HUDEP-2 (cell line): ENCODE measurements at regions not wholly inside any gene's neighbourhood (a gene's known extent, or its start where the extent isn't known, plus 50 kb on each side); places are given as distances from the start of the nearest gene placed in this dataset.

Source experiments
- DNase-seq, 76 experiments: peaks; one replicate each; lab custom pipeline; 2025; ENCODE audit not compliant: unreplicated experiment in 76 of 76; lab: John Stamatoyannopoulos, UW

- DNase-seq = no peak
These were observed 104.1 kb upstream of the PALS2 start for GRCh38 chr7:24469118-24469517.

DNA sequence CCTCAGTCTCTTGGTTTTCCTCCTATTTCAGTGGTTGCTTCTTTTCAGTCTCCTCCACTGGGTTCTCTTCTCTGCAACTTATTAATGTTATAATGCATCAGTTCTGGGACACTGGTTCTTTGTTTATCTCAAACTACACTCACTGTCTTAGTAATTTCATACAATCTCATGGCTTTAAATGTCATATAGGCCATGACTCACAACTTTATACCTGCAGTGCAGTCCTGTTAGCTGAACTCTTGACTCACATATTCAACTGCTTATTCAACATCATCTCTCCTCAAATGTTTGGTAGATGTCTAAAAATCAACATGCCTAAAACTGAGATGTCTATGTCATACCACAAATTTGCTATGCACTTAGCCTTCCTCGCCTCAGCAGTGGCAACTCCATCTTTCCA lies 101.2 kb upstream of the PALS2 start:
- no peak for DNase-seq

DNA sequence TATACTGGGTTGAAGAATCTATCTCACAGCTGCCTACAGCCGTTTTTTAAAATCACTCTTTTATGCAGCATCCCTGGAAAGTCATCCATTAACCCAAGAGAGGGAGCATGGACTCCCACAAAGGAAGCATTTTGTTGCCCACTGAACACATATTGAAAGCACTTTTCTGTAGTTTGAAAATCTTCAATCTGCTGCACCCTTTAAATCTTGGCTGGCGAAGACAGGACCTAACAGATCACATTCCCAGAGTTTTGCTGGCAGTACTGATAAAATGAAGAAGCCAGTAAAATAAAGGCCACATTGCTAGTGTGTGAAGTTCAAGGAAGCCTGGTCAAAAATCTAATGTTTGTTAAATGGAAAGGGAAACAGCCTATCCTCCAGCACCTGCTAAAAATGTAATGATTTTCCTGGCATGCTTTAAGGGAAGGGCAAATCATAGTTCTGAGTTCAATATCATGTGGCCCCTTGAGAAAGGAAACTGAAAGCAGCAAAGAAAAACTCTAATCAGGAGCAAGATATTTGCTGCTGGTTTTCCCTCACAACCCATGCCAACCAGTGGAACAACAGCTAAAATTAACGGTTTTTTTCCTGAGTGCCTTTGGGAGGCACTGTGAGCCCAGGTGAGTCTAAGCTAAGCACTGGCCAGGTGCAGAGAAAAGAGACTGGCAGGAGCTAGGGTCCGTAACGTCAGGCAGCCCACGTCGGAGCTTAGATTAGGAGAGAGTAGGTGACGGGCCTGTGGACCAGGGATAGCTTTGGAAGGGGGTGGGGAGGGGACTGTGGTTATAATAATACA lies 97.9 kb upstream of the PALS2 start:
- no peak for DNase-seq

- no peak for DNase-seq
These were observed 97.0 kb upstream of the PALS2 start for GRCh38 chr7:24476227-24476626.

- DNase-seq = no peak
These were observed 95.7 kb upstream of the PALS2 start for GRCh38 chr7:24477398-24478136.

GRCh38 chr7:24478137-24478655 lies 95.1 kb upstream of the PALS2 start:
- no peak for DNase-seq

GRCh38 chr7:24480501-24480900 lies 92.8 kb upstream of the PALS2 start:
- DNase-seq = no peak

- DNase-seq = no peak
These were observed 89.4 kb upstream of the PALS2 start for GRCh38 chr7:24483804-24484203.

DNA sequence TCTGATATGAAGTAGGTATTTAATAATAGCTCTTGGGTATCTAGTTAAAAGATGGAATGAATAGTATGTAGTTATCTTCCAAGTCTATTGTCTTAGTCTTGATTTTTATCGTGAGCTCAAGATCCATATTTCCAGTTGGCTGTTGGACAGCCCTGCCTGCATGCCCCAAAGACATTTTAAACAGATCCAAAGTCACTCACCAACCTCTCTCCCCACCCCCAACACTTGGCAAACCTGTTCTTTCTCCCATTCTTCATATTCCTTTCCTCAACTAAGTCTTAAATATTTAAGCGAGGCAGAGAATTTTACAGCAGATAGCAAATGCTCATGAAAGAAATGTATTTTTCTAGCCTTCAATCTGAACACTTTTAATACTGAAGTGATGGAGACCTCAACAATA lies 80.7 kb upstream of the PALS2 start:
- DNase-seq = no peak

- no peak for DNase-seq
These were observed 78.4 kb upstream of the PALS2 start for GRCh38 chr7:24494832-24495231.

GRCh38 chr7:24496036-24496435 lies 77.2 kb upstream of the PALS2 start:
- no peak for DNase-seq

DNA sequence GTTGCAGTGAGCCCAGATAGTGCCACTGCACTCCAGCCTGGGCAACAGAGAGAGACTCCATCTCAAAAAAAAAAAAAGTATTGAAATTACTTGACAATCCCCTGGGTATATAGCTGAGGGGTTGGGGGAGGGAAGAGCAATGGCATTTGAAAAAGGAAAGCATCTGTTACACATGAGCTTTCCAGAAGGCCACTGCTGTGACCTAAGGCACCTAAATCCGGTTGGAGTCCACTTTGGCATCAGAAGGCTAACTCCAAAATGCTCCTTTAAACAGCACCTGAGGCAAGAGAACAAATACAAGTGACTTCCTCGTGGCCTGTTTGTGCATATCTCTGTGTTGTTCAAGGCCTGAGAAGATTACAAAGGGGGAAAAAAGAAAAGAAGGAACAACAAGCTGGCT lies 74.8 kb upstream of the PALS2 start:
- DNase-seq = no peak

GRCh38 chr7:24499871-24500270 lies 73.4 kb upstream of the PALS2 start:
- DNase-seq = no peak

- no peak for DNase-seq
These were observed 72.7 kb upstream of the PALS2 start for GRCh38 chr7:24500599-24500998.

- no peak for DNase-seq
These were observed 72.2 kb upstream of the PALS2 start for GRCh38 chr7:24501009-24501408.

GRCh38 chr7:24501443-24502134 lies 71.7 kb upstream of the PALS2 start:
- no peak for DNase-seq

GRCh38 chr7:24502135-24502488 lies 71.1 kb upstream of the PALS2 start:
- DNase-seq = no peak

DNA sequence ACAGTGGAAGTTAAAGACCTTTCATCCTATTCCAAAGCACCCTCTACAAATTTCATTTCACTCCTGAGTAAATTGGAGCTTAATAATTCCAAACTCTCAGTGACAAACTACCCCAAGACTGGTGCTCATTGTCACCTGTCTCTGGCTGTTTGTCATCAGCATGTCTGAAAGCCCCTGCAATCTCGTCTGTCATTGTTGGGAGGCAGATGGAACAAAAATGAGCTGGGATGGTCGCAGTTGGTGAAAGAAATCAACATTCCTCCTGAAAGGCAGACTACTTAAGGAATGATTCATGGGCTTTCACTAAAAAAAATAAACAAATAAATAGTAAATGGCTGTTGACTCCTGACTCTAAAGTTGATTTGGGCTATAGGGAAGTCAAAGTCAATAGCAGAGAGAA lies 69.7 kb upstream of the PALS2 start:
- DNase-seq = no peak

DNA sequence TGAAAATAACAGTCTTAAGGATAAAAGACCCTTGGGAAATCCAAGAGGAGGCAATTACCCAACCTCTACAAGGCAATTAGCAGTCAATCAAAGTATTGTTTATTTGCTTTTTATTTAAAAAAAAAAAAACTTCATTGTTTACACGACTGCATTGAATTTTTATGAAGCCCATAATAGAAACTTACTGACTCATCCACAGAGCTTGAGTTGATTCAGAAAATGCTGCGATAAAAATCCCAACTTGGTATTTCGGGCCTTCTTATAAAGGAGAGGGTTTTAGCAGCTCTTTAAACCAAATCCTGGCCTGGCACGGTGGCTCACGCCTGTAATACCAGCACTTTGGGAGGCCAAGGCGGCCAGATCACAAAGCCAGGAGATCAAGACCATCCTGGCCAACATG lies 69.2 kb upstream of the PALS2 start:
- DNase-seq = no peak

DNA sequence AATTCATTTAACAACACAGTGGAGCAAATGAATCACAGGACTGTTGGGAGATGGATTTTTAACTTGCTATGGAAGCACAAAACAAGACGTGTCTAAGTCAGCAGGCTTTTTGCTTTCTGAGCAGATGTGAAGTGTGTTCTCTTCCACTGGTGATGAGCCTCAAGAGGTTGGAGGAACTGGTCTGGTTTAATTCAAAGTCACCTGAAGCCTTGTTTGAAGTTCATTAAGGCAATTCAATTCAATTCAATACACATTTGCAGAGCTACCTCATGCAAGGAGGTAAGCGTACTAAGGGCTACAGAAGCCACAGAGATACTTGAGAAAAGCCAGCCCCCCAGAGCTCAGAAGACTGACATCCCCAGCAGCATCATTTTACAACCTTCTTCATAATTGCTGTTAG lies 68.4 kb upstream of the PALS2 start:
- DNase-seq = no peak

DNA sequence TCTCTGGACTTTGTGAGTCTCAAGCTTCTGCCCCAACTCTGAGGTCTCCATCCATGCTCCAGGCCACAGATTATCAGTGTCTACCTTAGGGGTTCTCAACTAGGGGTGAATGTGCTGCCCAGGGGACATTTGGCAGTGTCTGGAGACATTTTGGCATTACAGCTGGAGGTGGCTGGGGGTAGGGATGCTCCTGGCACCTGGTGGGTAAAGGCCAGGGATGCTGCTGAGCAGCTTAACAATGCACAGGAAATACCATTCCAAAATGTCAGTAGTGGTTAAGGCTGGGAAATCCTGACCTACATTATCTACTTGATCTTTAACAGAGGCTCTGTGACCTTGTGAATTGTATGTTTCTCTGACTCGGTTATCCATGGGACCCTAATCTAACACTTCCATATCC lies 67.3 kb upstream of the PALS2 start:
- DNase-seq = no peak

DNA sequence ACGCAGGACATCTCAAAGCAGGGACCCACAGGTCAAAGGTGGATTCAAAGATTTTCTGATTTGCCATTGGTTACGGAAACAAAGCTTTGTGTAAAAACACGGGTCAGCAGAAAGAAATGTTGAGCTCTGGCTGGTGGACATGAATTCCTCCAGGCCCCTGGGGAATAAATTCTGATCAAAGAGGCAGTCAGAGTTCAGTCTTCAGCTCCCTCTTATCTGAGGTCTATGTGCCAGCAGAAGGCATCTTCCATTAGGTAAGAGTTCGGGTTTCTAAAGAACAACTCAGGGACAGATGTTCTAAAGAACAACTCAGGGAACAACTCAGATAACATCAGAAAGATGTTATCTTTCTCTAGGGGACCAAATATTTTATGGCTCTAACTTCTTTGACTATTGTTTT lies 64.9 kb upstream of the PALS2 start:
- no peak for DNase-seq
